ENCODE measurements at regions not wholly inside any gene's neighbourhood (a gene's known extent, or its start where the extent isn't known, plus 50 kb on each side); places are given as distances from the start of the nearest gene placed in this dataset.

- Histone ChIP-seq H3K36me3 (ENCODE audit: control insufficient read depth in 2 of 2, extremely low read depth in 1 of 2, insufficient read depth in 2 of 2, low read length in 2 of 2) (no peaks in the 10 kb centered on the region), H2AFZ (ENCODE audit: low read depth, low read length) (no peak overlapping the region), H4K20me1 (replicated peaks; ENCODE audit: control insufficient read depth, extremely low read depth, insufficient read depth, low read length) (no peaks in the 10 kb centered on the region), H3K9me3 (replicated peaks; ENCODE audit: control insufficient read depth, insufficient read depth, low read length) (no peaks in the 10 kb centered on the region), H3K27ac (ENCODE audit: insufficient read depth, low read depth, low read length) (no peak overlapping the region), H3K27me3 (ENCODE audit: control insufficient read depth in 2 of 2, insufficient read depth in 2 of 2, low read length in 2 of 2) (no peaks in the 10 kb centered on the region), H3K4me1 (ENCODE audit: control insufficient read depth, extremely low read depth, insufficient read depth, low read length) (peaks cover 15% of the 10 kb centered on the region), H3K4me2 (ENCODE audit: insufficient read depth, low read length) (no peak overlapping the region), H3K9me1 (replicated peaks; ENCODE audit: control insufficient read depth, extremely low read depth, insufficient read depth, low read length) (no peaks in the 10 kb centered on the region), H3K79me2 (ENCODE audit: control insufficient read depth, insufficient read depth, low read length) (no peaks in the 10 kb centered on the region), H3K9ac (replicated peaks; ENCODE audit: extremely low read depth, insufficient read depth, low read length) (no peak overlapping the region), H3K4me3 (replicated peaks in 1 of 3; ENCODE audit: insufficient read depth in 1 of 3, low read depth in 1 of 3, low read length in 3 of 3) (no peak overlapping the region)
- POLR2A ChIA-PET = no interaction called here
- CTCF ChIA-PET = interaction anchor here (0.9 to 1.0 kb wide), 3 partner anchors 9 to 332 kb away, joined by 3 read pairs; no protein-coding TSS in a partner anchor
- DNase-seq (ENCODE audit: low read depth, low spot score) (peak; percentile 54), FAIRE-seq (peak; percentile 59)
- intact Hi-C loops (cut with micrococcal nuclease) = no loop called here
- no TSS peak for BruUV-seq (replicated peaks)
- TF ChIP-seq MAX (IDR thresholded peaks at IDR 0.05; ENCODE audit: insufficient read depth, insufficient read length) (no peak), FOS (IDR thresholded peaks at IDR 0.05; ENCODE audit: borderline replicate concordance, insufficient read depth, low read length) (peak; percentile 53)
- dilution Hi-C loops (cut with MboI; ENCODE audit: extremely low pct_ligation_motif_present, low sequenced_read_pairs) = no loop called here
Measured at GRCh38 chr10:4506095-4506494, 319.9 kb upstream of the AKR1E2 start.

GRCh38 chr10:4504550-4504949, 321.5 kb upstream of the AKR1E2 start:
- Histone ChIP-seq H3K9me3 (replicated peaks; ENCODE audit: control insufficient read depth, insufficient read depth, low read length) (no peaks in the 10 kb centered on the region), H3K9ac (replicated peaks; ENCODE audit: extremely low read depth, insufficient read depth, low read length) (no peak overlapping the region), H3K27me3 (ENCODE audit: control insufficient read depth in 2 of 2, insufficient read depth in 2 of 2, low read length in 2 of 2) (no peaks in the 10 kb centered on the region), H3K9me1 (replicated peaks; ENCODE audit: control insufficient read depth, extremely low read depth, insufficient read depth, low read length) (no peaks in the 10 kb centered on the region), H3K27ac (ENCODE audit: insufficient read depth, low read depth, low read length) (no peak overlapping the region), H4K20me1 (replicated peaks; ENCODE audit: control insufficient read depth, extremely low read depth, insufficient read depth, low read length) (no peaks in the 10 kb centered on the region), H2AFZ (ENCODE audit: low read depth, low read length) (no peak overlapping the region), H3K4me1 (ENCODE audit: control insufficient read depth, extremely low read depth, insufficient read depth, low read length) (peaks cover 22% of the 10 kb centered on the region), H3K36me3 (ENCODE audit: control insufficient read depth in 2 of 2, extremely low read depth in 1 of 2, insufficient read depth in 2 of 2, low read length in 2 of 2) (no peaks in the 10 kb centered on the region), H3K4me3 (replicated peaks in 1 of 3; ENCODE audit: insufficient read depth in 1 of 3, low read depth in 1 of 3, low read length in 3 of 3) (no peak overlapping the region), H3K79me2 (ENCODE audit: control insufficient read depth, insufficient read depth, low read length) (no peaks in the 10 kb centered on the region), H3K4me2 (ENCODE audit: insufficient read depth, low read length) (no peak overlapping the region)
- dilution Hi-C loops (cut with MboI; ENCODE audit: extremely low pct_ligation_motif_present, low sequenced_read_pairs) (no loop called here), intact Hi-C loops (cut with micrococcal nuclease) (no loop called here)
- FAIRE-seq (no peak), DNase-seq (ENCODE audit: low read depth, low spot score) (no peak)
- no peak for TF ChIP-seq POLR2AphosphoS5 (IDR thresholded peaks at IDR 0.05; ENCODE audit: insufficient read depth, low read depth, low read length)
- TF ChIP-seq FOS (IDR thresholded peaks at IDR 0.05; ENCODE audit: borderline replicate concordance, insufficient read depth, low read length) = no peak
- TF ChIP-seq MAX (IDR thresholded peaks at IDR 0.05; ENCODE audit: insufficient read depth, insufficient read length) = no peak
- TF ChIP-seq JUN (IDR thresholded peaks at IDR 0.05; ENCODE audit: borderline replicate concordance, insufficient read depth, insufficient read length, low read depth) = no peak
- TF ChIP-seq EZH2 (IDR thresholded peaks at IDR 0.05; ENCODE audit: borderline replicate concordance, low read depth, low read length, severe bottlenecking) = no peak
- no peak for TF ChIP-seq MYC (IDR thresholded peaks at IDR 0.05; ENCODE audit: low read depth, low read length)
- no peak for TF ChIP-seq GATA2 (IDR thresholded peaks at IDR 0.05; ENCODE audit: insufficient read depth, insufficient read length, low read depth, low read length)
- TF ChIP-seq POLR2A (IDR thresholded peaks at IDR 0.05; ENCODE audit: low read depth, low read length) = no peak
- no peak for TF ChIP-seq CTCF (IDR thresholded peaks at IDR 0.05; ENCODE audit: extremely low read depth in 1 of 2, insufficient read depth in 1 of 2, low read depth in 1 of 2, low read length in 2 of 2)
- BruUV-seq (replicated peaks) = no TSS peak
- POLR2A ChIA-PET = no interaction called here
- CTCF ChIA-PET = no interaction called here
